Stimulated activated CD8-positive, alpha-beta memory T cell treated with anti-CD3 and anti-CD28 coated beads, Interleukin-2, amount 100 ng/mL, for 1 hour (primary cell): ENCODE measurements at regions not wholly inside any gene's neighbourhood (a gene's known extent, or its start where the extent isn't known, plus 50 kb on each side); places are given as distances from the start of the nearest gene placed in this dataset.
"Not testable (repeated sequence)": the region's sequence is repeated elsewhere in the genome, so short reads cannot be mapped to it uniquely, and the experiment has no call there.

Source experiments
- DNase-seq, 2 donors: peaks; one replicate each; pipeline ENCODE4 v3.0.0-alpha.2; 2020; ENCODE audit warnings: low read depth in 2 of 2

DNA sequence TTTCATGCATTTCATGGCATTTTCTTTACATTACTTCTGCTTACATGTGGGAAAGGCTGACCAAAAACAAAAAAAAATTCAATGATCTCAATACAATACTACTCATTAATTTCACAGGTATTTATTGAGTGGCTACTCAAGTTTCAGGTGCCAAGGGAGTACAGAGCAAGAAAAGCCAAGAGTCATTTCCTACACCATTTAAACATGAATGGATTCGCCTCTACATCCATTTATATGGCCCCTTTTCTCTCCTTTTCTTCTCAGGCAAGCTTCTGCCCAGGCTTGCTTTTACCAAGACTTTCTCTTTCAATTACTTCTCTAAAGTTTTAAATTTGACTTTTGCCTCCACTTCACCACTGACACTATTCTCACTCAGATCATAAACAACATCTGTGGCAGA is 1603.1 kb upstream of the CELF4 start:
- DNase-seq: no peak

DNA sequence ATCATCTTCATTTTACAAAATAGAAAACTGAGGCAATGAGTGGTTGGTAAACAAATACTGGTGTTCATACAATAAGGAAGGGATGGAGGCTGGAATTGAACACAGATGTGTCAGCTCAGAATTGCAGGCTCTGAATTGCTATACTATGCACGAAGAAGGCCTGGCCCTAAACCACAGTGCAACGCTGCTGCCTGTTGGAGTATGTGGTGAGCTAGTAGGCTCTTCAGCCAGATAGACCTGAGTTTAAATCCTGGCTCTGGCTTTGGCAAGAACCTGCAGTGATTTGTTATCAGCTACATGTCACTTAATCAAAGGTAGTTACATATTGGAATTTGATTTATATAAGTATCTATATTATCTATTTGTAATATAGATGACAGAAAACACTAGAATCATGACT is 1602.4 kb upstream of the CELF4 start:
- DNase-seq: no peak

DNA sequence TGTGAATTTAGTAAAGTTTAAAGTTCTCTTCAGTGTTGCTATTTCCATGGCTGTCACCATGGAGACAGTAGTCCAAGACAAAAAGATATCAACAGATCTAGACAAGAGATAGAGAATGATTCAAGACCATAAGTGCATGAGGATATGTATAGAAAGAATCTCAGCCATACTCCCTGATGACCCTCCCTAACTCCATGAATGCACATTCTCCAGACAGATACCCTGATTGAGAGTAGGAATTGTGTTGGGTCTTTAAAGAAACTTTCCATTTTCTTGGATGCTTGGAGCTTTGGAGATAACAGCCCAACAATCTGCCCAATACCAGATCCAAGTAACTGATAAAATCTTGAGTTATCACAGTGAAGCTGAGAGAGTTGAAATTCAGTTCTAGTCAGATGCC is 1601.2 kb upstream of the CELF4 start:
- no peak for DNase-seq

DNA sequence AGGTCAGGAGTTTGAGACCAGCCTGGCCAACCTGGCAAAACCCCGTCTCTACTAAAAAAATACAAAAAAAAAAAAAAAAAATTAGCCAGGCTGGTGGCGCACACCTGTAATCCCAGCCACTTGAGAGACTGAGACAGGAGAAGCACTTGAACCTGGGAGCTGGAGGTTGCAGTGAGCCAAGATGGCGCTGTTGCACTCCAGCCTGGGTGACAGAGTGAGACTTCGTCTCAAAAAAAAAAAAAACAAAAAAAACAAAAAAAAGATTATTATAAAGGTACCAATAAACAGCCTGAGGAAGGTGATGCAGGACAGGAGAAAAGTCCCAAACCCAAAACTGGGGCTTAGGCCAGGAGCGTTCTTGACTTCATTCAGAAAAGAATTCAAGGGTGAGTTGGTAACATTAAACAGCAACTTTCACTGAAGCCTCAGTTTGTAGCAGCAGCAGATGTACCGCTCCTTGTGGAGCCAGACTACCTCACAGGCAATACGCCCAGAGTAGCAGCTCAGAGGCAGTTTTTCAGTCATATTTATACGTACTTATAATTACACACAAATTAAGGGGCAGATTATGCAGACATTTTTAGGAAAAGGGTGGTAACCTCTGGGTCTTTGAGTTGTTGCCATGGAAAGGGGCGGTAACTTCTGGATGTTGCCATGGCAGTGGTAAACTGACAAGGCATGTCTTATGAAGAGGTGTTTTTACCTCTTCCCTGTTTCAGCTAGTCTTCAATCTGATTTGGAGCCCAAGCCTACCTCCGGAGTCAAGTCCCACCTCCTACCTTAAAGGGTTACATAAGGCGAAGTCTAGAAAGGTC is 1596.6 kb upstream of the CELF4 start:
- DNase-seq: no peak

DNA sequence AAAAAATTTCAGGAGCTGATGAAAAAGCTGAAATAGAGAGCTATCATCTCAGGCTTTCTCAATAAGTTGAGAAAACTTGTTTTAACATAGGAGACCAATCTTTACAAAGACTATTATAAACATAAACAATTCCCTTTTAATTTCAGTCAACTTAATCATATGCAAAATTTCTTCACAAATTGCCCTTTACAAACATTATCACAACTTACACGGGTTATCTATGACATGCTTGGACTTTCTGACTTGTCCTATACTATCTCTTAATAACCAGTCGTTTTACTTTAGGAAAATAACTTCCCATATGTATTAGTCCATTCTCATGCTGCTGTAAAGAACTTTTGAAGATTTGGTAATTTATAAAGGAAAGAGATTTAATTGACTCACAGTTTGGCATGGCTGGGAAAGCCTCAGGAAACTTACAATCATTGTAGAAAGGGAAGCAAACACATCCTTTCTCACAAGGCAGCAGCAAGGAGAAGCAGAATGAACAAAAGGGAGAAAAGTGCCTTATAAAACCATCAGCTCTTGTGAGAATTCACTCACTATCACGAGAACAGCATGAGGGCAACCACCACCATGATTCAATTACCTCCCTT is 1583.7 kb upstream of the CELF4 start:
- DNase-seq: no peak

DNA sequence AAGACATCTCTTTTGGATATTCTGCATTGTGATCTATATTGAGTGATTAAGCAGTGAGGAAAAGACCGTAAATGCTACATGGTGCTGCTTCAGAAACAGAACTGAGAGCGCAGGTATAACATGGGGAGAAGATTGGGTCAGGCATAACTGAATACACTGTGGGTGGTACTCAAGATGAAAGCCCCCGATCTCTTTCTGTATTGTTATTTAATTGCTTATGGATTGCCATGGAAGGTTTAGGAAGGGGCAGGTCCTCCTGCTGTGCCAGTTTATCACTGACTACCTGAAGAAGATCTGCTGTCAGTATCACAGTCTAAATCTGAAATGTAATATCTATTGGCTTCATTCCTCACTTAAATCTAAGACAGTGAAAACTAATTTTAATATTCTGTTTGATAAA is 1568.7 kb upstream of the CELF4 start:
- DNase-seq: no peak

DNA sequence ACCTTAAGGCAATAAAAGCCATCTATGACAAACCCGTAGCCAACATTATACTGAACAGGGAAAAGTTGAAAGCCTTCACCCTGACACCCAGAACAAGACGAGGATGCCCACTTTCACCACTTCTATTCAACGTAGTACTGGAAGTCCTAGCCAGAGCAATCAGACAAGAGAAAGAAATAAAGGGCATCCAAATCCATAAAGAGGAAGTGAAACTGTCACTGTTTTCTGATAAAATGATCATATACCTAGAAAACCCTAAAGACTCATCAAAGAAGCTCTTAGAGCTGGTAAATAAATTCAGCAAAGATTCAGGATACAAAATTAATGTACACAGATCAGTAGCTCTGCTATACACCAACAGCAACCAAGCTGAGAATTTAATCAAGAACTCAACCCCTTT is 1561.9 kb upstream of the CELF4 start:
- not testable (repeated sequence) for DNase-seq

DNA sequence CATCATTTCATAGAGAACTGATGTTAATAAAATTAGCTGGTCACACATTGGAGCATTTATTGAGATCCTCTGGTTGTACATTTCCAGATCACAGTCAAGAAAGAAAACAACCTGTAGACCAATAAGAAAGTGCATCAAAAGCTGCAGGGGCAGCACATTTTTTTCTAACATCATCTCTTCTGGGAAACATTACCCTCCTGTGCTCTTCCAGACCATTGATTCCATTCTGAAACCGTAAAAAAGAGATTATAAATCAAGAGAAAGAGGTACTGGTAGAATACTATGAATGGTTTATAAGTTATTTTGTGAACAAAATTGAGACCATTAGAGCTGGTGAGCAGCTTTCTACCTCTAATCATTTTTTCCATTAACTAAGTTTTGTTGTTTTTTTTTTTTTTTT is 1548.2 kb upstream of the CELF4 start:
- DNase-seq: no peak

DNA sequence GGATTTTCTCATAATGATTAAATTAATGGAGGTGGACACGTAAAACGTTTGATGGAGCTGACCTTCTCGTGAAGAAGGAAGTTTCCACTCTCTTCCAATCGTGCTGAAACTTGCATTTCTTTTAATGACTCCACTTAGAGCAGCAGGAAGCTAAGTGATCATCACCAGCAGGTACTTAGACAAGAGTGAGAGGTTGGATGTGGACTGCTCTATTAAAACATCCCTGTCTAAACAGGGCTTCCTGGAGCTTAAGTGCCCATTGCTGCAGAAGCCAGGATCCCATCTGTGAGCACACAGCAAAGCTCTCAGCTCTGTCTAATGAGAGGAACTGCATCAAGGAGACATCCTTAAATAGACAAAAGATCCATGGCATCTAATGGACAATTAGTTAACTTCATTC is 1539.5 kb upstream of the CELF4 start:
- no peak for DNase-seq

DNA sequence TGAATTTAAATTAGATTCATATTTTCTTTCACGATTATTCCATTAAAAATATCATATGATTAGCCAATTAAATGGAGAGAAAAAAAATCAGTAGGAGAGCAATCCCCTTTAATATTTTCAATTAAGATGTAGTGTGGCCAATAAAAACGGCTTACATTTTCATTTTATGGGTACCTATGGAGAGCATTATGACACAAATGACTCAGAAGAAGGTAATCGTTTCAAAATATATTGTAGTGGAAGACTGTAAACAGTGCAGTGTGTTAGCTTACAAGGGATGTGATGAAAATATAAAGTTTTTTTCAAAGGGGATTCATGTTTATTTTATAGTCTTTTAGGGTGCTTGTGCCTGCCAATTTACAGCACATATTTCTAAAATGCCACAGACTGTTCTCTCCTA is 1507.4 kb upstream of the CELF4 start:
- DNase-seq: no peak

DNA sequence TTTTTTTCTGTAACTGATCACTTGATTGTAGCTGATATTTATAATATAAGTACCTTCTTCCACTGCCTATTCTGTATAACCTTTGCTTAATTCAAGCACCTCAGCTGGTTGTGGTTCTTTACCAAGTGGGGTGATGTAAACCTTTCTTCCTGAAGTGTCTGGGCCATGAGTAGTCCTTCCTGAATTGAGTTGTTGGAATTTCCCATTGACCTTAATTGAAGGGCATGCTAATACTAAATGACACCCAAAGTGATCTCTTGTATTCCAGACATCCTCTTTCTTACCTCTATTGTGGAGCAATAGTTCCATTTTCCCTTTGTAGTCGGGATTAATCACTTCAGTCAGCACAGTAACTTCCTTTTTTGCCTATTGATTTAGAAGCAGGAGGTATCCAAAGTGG is 1496.8 kb upstream of the CELF4 start:
- DNase-seq: no peak

DNA sequence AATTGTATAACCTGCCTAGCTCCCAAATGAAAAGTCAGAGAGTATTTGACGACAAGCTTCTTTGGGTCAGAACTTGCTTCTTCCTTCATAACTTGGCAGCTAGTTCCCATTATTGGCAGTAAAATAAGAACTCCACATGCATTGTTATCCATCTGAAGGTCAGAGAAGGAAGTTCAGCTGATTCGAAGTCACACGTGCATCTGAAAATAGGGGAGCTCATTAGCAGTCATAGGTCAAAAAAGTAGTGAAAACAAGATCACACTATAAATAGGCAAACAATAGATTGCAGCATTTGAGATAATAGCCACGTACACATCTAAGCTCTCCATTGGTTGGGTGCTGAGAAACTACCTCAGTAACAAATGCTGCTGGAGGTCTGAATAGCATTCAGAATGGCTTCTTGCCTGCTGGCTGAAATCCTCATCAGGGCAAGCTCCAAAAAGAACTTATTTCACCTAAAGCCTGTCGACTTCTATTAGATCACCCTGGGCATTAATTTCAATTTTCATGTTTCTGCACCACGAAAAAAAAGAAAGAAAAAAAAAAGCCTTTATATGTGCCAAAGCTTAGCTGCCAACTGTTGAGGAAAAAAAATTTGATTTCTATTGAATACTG is 1492.9 kb upstream of the CELF4 start:
- no peak for DNase-seq

DNA sequence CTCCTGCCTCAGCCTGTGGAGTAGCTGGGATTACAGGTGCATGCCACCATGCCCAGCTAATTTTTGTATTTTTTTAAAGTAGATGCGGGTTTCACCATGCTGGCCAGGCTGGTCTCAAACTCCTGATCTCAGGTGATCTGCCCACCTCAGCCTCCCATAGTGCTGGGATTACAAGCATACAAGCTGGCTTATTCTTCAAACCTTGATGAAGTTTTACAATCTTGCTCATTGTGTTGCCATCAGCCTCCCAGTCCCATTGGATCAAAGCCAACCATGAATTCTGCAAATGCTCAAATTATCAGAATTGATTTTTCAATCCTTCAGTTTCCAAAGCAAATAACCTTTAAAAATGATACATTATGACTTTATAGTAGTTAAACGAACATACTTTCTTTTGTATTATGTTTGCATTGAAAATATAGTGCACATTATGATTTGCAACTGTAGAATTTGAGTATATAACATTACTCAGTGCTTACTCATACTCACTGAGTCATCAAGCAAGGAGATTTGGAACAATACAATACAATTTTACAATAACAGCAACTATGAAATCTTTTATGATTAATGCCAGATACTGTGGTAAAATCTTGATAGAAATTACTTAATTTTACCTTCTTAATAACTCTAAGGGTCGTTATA is 1491.9 kb upstream of the CELF4 start:
- no peak for DNase-seq

DNA sequence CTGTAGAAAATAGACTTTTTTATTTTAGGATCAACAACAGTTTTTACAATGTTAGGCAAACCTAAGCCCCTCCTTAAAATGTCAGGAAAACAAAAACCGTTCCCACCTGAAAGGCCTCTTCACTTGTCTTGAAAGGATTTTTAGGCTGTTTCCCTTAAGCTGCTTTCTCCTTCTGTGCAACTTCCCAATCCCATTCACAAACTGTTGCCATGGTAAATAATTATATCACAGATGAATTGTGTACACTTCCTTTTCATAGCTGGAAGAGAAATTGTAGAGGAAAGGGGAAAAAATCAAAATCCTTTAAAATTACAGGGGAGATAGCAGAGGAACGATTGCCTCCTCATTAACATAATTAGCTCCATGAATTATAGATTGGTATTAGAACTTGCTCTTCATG is 1488.0 kb upstream of the CELF4 start:
- DNase-seq: no peak

DNA sequence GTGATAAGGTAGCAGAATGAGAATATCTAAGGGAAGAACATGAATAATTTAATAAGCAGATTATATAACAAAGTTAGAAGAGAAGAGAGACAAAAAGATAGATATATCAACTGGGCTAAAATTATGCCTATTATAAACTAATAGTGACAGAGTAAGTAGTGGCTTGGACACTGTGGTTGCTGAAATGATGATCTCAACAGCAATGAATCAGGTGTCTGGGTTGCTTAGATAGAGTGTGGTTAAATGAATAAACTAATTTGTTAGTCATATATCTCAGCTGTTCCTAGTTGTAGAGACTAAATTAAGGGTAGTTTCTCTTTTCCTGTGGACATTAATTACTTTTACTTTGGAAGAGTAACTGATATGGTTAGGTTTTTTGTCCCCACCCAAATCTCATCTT is 1485.4 kb upstream of the CELF4 start:
- no peak for DNase-seq

DNA sequence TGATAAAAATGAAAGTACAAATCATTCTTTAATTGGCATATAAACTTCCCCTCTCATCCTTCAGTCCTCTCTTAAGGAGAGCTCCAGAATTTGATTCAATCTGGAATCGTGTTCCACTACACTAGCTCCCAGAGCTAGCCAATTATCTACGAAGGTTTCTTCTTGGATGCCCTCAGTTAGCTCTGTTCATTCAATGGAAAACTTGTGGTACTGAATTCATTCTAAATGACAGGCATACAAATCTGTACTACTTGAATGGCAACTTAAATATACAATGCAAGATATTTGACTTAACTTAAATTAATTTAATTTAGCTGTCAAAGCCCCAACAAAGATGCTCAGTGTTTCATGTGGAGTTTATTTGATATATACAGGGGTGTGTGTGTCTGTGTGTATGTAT is 1474.2 kb upstream of the CELF4 start:
- no peak for DNase-seq

DNA sequence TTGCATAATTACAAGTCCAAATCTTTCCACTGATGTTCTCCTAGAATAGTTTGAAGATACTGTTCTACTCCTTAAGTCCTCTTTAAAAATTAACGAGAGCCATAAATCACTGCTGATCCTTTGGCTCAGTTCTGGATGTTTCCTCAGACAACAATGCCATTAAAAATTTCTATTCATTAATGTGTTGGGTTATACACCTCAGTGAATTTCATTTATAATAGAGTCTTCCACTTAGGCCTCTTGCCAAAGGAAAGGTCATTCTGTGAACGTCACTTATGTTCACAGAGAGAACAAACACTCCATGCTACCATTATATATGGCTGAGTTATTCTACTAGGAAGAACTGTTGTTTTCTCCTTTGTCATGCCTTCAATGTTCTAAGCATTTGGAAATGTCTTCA is 1472.3 kb upstream of the CELF4 start:
- no peak for DNase-seq

DNA sequence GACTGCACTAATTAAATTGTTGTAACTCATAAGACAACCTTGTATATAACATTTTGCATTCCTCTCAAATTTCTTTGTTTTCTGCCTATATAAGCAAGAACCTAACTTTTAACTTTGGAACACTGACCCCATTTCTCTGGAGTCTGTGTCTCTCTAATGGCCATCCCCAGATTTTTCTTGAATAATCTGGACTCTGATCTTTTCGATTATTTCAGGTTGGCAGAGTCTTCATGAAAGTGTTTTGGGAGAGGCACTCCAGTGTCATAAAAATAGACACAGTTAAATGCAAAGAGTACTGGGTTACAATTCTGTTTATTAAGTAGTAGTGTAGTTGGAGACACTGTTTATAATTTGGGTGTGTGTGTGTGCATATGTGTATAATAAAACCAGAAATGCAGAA is 1467.7 kb upstream of the CELF4 start:
- DNase-seq: no peak

DNA sequence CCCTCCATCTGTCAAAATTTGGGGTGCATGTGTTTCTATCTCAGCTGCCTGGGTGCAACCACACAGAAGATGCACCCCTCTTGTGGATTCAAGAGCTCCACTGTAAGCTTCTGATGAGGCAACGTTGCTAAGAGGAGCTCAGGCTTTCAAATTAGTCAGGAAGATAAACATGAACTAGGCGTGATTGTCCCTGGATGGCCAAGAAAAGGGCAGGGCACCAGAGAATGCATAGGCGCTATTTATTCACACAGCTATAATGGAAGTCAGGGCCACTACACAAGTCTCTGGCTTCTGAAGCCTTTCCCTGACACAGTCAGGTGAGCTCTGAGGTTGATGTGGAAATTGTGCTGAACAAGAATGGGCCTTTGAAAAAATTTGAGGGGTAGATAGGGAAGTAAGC is 1466.0 kb upstream of the CELF4 start:
- DNase-seq: no peak

DNA sequence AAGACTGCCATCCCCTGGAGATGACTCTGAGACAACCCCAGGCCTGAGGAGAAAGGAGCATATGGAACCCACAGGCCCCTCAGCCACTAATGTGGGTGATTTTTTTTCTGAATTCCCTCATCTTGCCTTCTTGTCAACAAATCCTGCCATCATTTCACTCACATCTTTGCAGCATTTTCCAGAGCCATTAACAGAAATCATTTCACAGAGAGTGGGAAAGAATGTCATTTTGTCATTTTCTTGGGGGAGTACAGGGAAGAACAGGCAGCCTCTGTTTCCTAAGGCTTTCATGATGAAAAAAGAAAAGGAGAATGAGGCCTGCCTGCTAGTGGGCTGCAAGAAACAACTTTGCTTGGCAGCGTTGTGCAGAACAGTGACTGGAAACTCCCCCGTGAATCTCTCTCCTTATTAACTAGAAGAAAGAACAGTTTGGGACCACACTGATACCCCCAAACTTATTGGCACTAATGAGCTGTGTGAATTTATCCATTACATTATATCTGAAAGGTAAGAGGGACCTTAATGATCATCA is 1464.6 kb upstream of the CELF4 start:
- no peak for DNase-seq

DNA sequence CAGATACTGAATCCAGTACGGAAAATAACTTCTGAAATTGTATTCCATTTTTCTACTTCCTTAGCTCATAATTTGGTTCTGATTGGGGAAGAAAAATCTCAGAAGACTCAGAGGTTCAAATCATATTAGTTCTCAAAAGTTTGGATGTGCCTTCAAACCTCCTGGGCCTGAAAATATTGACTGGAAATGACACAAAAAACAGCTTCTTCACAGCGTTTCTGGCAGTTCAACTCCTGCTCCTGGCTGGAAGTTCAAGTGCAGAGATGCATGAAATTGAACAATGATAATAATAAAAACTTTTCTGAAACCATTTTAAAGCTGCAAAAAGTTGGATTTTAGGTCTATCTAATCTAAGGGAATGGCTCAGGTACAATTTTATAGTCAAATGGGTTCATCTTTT is 1459.9 kb upstream of the CELF4 start:
- DNase-seq: no peak

DNA sequence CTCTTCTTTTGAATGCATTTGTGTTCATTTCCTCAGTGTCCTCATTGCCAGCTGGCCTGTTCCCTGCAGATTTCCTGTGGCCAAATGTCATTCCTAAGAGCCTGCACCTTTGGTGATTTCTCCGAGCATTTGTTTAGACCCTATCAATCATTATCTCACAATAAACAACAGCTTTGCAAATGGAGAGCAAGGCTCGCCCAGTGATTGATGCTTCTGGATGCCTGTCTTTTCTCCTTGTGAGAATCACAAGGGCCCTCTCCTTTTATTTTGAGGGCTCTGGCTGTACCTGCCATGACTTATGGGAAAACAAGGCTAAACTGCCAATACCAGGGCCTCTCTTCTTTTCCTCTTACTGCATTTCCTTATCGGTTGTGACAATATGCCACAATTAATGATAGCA is 1454.4 kb upstream of the CELF4 start:
- no peak for DNase-seq
